GM21786 (cell line): ENCODE measurements at regions not wholly inside any gene's neighbourhood (a gene's known extent, or its start where the extent isn't known, plus 50 kb on each side); places are given as distances from the start of the nearest gene placed in this dataset.

Experiments
- ATAC-seq: cut with Tn5 transposase; IDR thresholded peaks from one replicate; pipeline ENCODE4 v1.9.1; 2021; ENCODE audit not compliant: unreplicated experiment

DNA sequence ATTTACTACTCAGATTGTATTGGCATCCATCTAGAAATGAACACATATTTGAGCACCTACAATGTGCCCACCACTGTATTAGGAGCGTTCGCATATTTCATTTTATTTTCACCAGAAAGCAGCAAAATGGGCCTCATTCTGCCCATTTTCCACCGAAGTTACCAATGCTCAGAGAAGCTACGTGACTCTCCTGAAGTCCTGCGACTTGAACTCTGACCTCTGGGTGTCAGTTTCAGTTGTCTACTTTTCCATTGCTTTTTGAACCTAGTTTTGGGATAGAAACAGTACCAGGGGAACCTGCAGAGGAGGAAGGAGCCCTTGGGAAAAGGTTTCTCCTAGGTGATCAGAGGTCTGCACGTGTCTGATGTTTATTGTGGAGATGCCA is 139.1 kb upstream of the SDK2 start:
- ATAC-seq: no peak

DNA sequence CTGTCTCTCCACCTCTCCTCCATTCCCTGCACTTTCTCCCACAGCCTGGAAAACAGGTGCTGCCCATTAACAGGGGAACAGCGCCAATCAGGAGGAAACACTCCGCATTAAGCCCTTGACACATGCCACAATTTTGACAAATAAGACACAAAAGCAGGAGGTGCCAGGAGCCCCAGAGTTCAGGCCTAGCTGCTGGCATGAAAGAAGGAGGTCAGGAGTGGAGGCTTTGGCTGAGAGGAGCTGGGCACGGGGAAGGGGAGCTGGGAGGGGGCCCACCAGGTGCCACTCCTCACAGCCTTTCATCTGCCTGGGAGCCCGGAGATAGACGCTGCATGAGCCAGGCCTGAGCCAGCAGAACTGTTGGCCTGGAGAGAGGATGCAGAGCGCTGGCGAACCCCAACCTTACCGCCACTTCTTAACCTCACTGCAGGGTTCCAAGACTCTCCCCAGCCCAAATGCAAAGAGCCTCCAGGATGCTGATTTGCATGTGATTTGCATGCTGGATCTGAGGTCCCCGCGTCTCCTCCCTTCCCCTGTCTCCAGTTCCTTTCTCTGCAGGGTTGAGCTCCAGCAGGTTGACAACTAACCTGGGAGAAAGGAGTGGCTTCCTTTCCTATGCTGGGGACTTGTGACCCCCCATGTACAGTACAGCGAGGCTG is 139.8 kb upstream of the SDK2 start:
- no peak for ATAC-seq

DNA sequence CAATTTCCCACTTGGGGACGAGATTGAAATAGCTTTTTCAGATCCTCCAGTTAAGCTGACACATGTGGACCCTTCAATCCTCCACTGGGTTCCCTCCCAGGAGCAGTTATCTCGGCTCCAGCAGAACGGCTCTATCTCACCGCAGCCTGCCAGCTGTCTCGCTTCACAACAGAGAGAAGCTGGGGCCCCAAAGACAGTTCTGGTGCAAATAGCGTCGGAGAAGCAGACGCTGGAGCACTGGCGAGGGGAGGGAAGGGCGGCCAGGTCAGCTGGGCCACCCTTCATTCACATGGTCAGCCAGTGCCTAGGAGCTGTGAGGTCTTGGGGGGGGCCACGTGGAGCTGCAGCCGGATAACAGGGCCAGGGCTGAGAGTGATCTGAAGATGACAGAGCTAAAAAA is 141.3 kb upstream of the SDK2 start:
- no peak for ATAC-seq

- no peak for ATAC-seq
Observed at GRCh38 chr17:73785958-73786743, 141.9 kb upstream of the SDK2 start.

- ATAC-seq: no peak
Observed at GRCh38 chr17:73787076-73788059, 143.1 kb upstream of the SDK2 start.

GRCh38 chr17:73788111-73788510 is 143.9 kb upstream of the SDK2 start:
- ATAC-seq: no peak

GRCh38 chr17:73791121-73791520 is 146.9 kb upstream of the SDK2 start:
- ATAC-seq: no peak

DNA sequence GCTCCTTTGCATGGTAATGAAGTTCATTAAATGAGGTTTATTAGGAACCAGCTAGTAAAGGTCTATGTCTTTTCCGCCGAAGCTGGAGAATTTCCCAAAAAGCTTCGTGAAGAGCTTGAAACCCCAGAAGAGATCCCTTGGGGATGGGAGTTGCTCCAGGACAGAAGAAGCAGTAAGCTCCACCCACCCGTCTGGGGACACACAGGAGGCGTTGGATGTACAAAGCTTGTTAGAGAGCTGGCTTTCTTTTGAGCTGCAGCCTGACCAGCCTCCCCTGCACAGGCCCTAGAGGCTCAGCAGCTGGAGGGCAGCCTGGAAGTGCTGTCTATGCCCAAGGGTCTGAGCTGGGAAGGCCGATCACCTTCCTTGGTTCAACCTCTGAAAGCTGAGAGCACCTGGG is 147.4 kb upstream of the SDK2 start:
- no peak for ATAC-seq

DNA sequence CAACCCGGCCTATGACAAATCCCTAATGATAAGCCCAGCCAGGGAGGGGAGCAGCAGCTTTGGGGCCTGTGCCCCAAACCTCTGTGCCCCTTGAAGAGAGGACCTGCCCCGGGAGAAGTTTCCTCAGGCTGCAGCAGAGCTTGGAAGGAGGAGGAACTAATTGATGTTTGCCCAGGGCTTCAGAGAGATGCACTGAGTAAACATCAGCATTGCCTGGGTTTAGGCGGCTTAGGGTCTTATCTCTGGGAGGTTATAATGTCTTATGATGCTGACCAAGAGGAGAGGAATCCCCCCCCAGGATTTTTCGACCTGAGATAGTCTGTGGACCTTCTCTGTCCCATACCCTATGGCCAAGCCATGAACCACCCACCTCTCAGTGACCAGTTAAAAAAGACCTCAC is 148.7 kb upstream of the SDK2 start:
- ATAC-seq: no peak

DNA sequence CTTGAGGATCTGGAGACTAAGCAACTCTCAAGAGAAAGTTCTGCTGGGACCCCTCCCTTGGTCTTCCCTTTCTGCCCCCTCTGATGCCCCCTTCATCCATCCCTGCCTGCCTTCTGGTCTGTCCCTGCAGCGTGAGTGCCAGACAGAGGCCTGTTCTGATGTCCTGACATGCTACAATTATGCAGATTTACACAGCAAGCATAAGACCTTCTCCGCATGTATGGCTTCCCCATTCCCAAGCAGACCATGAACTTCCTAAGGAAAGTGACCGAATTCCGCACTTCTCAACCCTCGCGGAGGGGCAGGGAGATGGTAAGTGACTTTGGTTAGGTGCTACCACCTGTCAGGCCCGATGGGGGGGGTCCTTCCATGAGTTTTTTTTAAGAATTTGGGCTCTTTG is 150.1 kb upstream of the SDK2 start:
- no peak for ATAC-seq

GRCh38 chr17:73795730-73796129 is 151.5 kb upstream of the SDK2 start:
- no peak for ATAC-seq

- ATAC-seq: no peak
Observed at GRCh38 chr17:73797594-73798110, 153.4 kb upstream of the SDK2 start.

GRCh38 chr17:73798111-73798748 is 154.0 kb upstream of the SDK2 start:
- no peak for ATAC-seq

GRCh38 chr17:73799096-73799495 is 154.9 kb upstream of the SDK2 start:
- no peak for ATAC-seq

- ATAC-seq: no peak
Observed at GRCh38 chr17:73799781-73800627, 155.8 kb upstream of the SDK2 start.

GRCh38 chr17:73800893-73801292 is 156.6 kb upstream of the SDK2 start:
- no peak for ATAC-seq

DNA sequence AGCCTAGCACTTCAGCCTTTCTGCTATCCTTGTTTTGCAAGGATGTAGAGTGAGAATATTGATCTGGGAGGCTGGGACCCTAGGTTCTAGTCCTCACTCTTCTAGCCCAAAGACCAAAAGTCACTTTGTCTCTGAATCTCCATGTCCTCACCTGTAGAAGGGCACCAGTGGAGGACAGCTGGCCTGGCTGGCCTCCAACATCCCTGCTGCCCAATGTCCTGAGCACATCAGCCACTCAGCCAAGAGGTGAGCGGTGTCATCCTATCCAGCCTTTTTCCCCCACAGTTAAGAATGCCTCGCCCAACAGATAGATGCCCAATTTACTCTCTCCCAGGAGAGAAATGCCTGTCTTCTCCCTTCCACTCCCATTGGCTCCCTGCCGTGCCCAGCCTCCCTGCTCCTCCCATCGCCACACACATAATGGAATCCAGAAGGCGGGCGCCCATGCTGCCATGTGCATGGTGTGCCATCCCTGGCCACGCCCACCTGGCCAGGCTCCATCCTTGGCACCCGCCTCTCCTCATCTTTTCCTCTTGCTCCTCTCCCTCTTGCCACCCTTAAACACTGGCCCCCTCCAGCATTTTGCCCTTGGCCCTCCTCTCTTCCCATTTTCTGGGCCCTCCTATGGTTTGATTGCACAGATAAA is 157.3 kb upstream of the SDK2 start:
- no peak for ATAC-seq

GRCh38 chr17:73802314-73802713 is 158.1 kb upstream of the SDK2 start:
- ATAC-seq: no peak

DNA sequence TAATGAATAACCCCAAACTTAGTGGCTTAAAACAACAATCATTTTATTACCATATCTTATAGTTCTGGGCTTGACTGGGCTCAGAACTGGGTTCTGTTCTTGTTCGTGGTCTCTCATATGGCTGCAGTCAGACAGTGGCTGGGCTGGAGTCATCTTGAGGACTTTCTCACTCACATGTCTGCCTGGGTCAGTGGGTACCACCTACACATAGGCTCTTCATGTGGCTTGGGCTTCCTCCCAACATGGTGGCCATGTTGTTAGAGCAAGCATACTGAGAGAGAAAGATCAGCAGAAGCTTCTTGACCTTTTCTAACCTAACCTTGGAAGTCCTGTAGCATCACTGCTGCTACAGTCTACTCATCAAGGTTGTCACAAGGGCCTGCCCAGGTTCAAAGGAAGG is 158.6 kb upstream of the SDK2 start:
- no peak for ATAC-seq
